ENCODE measurements at regions not wholly inside any gene's neighbourhood (a gene's known extent, or its start where the extent isn't known, plus 50 kb on each side); places are given as distances from the start of the nearest gene placed in this dataset.
A peak's percentile ranks its signal among the peaks of the same experiment; 100 is the strongest.

DNA sequence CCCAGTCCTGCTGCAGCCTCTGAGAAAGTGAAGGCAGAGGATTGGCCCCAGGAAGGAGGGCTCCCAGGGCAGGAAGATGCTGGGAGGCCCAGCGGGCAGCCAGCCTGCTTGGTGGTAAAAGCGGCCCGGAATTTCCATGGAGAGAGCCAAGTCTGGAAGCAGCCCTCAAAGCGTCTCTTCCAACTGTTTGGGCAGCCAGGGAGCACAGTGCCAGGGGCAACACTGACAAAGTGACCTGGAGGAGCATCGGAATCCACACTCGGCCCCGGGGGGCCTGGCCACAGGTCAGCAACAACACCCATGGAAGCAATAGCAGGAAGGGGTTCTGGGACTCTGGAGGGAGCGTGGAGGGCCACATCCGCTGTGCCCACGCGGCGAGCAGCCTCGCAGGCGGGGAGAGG lies 63.2 kb upstream of the FGFR2 start:
- DNase-seq (peak in 2 of 3 donors; percentile 15 to 59), ATAC-seq (peak; percentile 9 to 41)
- H3K27me3 ChIP-seq (ENCODE audit: control insufficient read depth, insufficient read depth) = no peaks in the 10 kb centered on the region
- H3K4me3 ChIP-seq (ENCODE audit: low read length) = no peak overlapping the region
- WGBS = 76% methylated on average over 14 of the region's 14 CpGs
- intact Hi-C loops (cut with DNase I) = no loop called here
- H3K9me3 ChIP-seq (ENCODE audit: control insufficient read depth, low read length) = no peaks in the 10 kb centered on the region
- no peak overlapping the region for H3K27ac ChIP-seq (ENCODE audit: low read length)
- peaks cover 6% of the 10 kb centered on the region for H3K4me1 ChIP-seq (ENCODE audit: control insufficient read depth, insufficient read depth, low read length)

DNA sequence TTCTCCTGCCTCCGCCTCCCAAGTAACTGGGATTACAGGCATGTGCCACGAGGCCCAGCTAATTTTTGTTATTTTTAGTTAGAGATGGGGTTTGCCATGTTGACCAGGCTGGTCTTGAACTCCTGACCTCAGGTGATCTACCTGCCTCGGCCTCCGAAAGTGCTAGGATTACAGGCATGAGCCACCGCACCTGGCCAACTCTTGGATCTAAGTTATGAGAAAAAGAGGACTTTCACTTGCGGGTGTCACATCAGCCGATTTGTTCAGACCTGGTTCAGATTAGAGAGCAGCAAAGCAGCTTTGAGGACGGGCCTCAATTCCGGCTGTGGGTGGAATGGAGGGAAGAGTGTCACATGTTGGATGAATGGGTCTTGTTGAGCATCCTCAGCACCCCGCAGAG lies 61.0 kb upstream of the FGFR2 start:
- intact Hi-C loops (cut with DNase I) = no loop called here
- ATAC-seq = no peak
- 88% methylated on average over 10 of the region's 10 CpGs for WGBS
- Histone ChIP-seq H3K9me3 (ENCODE audit: control insufficient read depth, low read length) (no peaks in the 10 kb centered on the region), H3K4me1 (ENCODE audit: control insufficient read depth, insufficient read depth, low read length) (peaks cover 3% of the 10 kb centered on the region), H3K27ac (ENCODE audit: low read length) (no peak overlapping the region), H3K27me3 (ENCODE audit: control insufficient read depth, insufficient read depth) (no peaks in the 10 kb centered on the region), H3K4me3 (ENCODE audit: low read length) (no peak overlapping the region)
- no peak for DNase-seq

DNA sequence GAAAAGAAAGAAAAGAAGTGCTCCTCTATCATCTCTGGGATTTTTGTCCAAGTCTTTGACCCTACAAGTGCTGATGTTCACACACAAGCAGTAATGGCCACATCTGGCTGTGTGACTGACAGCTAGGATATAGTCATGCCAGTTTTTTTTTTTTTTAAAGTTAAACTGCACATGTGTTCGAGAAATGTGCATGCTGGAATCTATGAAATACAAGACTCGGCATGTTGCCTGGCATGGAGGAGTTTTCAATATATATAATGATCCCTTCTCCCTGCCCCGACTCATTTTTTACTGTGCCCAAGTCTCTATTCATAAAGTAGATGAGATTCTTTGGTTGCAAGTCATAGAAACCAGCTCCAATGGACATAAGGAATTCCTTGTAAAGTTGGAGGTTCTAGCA lies 60.4 kb upstream of the FGFR2 start:
- H3K27ac ChIP-seq (ENCODE audit: low read length) = no peak overlapping the region
- H3K27me3 ChIP-seq (ENCODE audit: control insufficient read depth, insufficient read depth) = no peaks in the 10 kb centered on the region
- H3K4me1 ChIP-seq (ENCODE audit: control insufficient read depth, insufficient read depth, low read length) = peaks cover 3% of the 10 kb centered on the region
- no peak for DNase-seq
- WGBS = 87% methylated on average over 3 of the region's 3 CpGs
- no peak for ATAC-seq
- H3K4me3 ChIP-seq (ENCODE audit: low read length) = no peak overlapping the region
- intact Hi-C loops (cut with DNase I) = no loop called here
- H3K9me3 ChIP-seq (ENCODE audit: control insufficient read depth, low read length) = no peaks in the 10 kb centered on the region

DNA sequence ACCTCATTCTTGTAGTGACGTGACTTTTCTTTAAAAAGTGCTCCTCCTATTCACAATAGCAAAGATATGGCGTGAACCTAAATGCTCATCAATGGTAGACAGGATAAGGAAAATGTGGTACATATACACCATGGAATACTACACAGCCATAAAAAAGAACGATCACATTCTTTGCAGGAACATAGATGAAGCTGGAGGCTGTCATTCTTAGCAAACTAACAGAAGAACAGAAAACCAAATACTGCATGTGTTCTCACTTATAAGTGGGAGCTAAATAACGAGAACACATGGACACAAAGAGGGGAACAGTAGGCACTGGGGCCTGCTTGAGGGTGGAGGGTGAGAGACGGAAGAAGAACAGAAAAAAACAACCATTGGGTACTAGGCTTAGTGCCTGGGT lies 59.9 kb upstream of the FGFR2 start:
- 89% methylated on average over 5 of the region's 5 CpGs for WGBS
- Histone ChIP-seq H3K9me3 (ENCODE audit: control insufficient read depth, low read length) (no peaks in the 10 kb centered on the region), H3K27me3 (ENCODE audit: control insufficient read depth, insufficient read depth) (no peaks in the 10 kb centered on the region), H3K4me3 (ENCODE audit: low read length) (no peak overlapping the region), H3K27ac (ENCODE audit: low read length) (no peak overlapping the region), H3K4me1 (ENCODE audit: control insufficient read depth, insufficient read depth, low read length) (peaks cover under 1% of the 10 kb centered on the region)
- DNase-seq (no peak), ATAC-seq (no peak)
- intact Hi-C loops (cut with DNase I) = no loop called here

DNA sequence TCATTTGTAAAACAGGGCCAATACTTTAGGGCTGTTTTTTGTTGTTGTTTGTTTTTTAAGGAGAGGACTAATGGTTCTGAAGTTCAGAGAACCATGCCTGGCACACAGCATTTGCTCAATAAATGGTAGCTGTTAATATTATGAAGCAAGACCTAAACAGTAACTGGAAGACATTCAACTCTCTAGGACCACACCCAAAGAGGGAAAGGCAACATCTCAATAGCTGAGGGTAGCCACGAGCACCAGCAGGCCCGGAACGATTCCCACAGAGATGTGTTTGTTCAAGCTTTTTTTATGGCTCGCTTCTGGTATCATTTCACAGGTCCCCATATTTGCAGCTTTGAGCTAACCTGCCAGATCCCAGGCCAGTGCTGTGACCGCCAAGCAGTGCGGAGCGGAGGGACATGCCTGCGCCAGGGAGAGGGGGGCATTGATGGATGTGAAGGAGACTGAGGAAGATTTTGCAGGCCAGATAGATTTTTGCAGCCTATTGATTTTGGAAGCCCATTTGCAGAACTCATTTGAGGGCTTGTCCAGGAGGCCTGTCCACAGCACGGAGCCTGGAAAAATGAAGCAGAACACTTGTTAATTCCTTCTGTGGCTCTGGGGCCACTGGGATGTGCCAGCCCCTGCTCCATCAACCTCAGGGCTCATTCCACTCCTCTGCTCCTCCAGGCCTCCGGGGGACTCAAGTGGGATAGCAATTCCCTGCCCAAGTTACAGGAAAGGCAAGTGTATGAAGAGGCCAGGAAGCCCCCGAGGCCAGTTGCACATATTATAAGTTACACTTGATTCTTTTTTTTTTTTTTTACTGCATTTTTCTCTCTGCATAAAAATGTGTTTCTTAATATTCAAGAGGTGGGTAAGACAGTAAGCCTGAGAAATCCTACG lies 57.3 kb upstream of the FGFR2 start:
- Histone ChIP-seq H3K27me3 (ENCODE audit: control insufficient read depth, insufficient read depth) (no peaks in the 10 kb centered on the region), H3K4me1 (ENCODE audit: control insufficient read depth, insufficient read depth, low read length) (no peaks in the 10 kb centered on the region), H3K4me3 (ENCODE audit: low read length) (no peak overlapping the region), H3K9me3 (ENCODE audit: control insufficient read depth, low read length) (no peaks in the 10 kb centered on the region), H3K27ac (ENCODE audit: low read length) (no peak overlapping the region)
- DNase-seq (no peak), ATAC-seq (no peak)
- intact Hi-C loops (cut with DNase I) = no loop called here
- WGBS = 81% methylated on average over 12 of the region's 12 CpGs

DNA sequence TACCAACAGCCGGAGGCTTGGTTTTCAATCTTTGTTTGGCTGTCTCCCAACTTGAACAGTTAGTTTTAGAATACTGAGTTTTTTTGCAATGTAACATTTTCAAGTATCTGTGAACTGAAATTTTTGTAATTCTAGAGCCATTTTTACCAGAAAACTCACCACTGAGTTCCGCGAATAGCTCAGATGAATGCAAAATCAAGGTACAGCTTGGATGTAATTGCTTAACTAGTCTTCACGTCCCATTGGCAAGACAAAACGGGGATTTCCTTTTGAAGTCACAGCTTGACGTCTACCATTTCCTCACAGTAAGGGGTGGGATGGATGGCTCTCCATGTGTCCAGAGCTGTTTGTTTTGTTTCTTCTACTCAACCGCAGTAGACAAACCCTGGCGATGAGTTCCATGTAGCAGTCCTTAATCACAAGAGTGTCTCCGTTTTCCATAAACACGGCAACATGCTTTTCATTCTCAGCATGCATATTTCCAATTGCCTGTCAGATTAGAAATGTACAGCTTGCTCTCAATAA lies 55.8 kb upstream of the FGFR2 start:
- Histone ChIP-seq H3K27ac (ENCODE audit: low read length) (no peak overlapping the region), H3K4me3 (ENCODE audit: low read length) (no peak overlapping the region), H3K27me3 (ENCODE audit: control insufficient read depth, insufficient read depth) (no peaks in the 10 kb centered on the region), H3K9me3 (ENCODE audit: control insufficient read depth, low read length) (no peaks in the 10 kb centered on the region), H3K4me1 (ENCODE audit: control insufficient read depth, insufficient read depth, low read length) (no peaks in the 10 kb centered on the region)
- DNase-seq = no peak
- no peak for ATAC-seq
- intact Hi-C loops (cut with DNase I) = no loop called here
- 70% methylated on average over 10 of the region's 10 CpGs for WGBS

DNA sequence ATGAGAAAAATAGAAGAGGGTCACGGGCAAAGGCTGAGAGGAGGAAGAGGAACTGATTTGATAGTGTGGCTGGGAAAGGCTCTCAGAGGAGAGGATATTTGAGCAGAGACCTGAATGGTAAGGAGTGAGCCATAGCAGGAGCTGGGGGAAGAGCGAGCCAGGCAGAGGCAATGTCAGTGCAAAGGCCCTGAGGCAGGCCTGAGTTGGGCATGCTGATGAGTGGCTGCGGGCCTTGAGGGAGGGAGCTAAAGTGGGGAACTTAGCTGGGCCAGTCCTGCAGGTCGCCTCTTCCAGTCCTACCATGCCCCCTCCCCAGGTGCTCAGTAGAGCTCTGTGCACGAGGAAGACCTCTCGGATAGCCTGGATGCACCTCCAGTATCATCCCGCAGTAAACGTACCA lies 55.4 kb upstream of the FGFR2 start:
- WGBS = 91% methylated on average over 8 of the region's 8 CpGs

DNA sequence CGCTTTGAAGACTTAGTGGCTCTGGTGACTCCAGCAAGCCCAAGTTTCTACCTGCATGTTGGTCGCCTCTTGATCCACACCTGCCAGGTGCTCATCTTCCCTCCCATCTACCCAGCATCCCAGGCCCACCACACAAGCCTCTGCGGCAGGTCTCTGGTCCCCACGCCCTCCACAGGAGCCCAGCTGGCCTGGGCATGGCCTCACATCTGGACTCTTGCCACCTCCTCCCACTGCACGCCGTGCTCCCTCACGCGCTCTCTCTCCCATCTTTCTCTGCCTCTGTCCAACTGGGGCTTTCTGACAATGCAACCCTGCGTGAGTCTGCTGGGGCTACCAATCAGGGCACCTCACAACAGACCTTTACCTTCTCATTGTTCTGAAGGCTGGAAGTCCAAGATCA lies 50.2 kb upstream of the FGFR2 start:
- intact Hi-C loops (cut with DNase I) = no loop called here
- Histone ChIP-seq H3K27ac (ENCODE audit: low read length) (no peak overlapping the region), H3K9me3 (ENCODE audit: control insufficient read depth, low read length) (no peaks in the 10 kb centered on the region), H3K4me1 (ENCODE audit: control insufficient read depth, insufficient read depth, low read length) (no peaks in the 10 kb centered on the region), H3K4me3 (ENCODE audit: low read length) (no peak overlapping the region), H3K27me3 (ENCODE audit: control insufficient read depth, insufficient read depth) (no peaks in the 10 kb centered on the region)
- WGBS = 82% methylated on average over 9 of the region's 9 CpGs
- no peak for ATAC-seq
- no peak for DNase-seq

More for the DNA sequence above, 55.4 kb upstream of the FGFR2 start:
- ATAC-seq (no peak), DNase-seq (no peak)
- Histone ChIP-seq H3K27ac (ENCODE audit: low read length) (no peak overlapping the region), H3K4me3 (ENCODE audit: low read length) (no peak overlapping the region), H3K9me3 (ENCODE audit: control insufficient read depth, low read length) (no peaks in the 10 kb centered on the region), H3K4me1 (ENCODE audit: control insufficient read depth, insufficient read depth, low read length) (no peaks in the 10 kb centered on the region), H3K27me3 (ENCODE audit: control insufficient read depth, insufficient read depth) (no peaks in the 10 kb centered on the region)
- intact Hi-C loops (cut with DNase I) = no loop called here

DNA sequence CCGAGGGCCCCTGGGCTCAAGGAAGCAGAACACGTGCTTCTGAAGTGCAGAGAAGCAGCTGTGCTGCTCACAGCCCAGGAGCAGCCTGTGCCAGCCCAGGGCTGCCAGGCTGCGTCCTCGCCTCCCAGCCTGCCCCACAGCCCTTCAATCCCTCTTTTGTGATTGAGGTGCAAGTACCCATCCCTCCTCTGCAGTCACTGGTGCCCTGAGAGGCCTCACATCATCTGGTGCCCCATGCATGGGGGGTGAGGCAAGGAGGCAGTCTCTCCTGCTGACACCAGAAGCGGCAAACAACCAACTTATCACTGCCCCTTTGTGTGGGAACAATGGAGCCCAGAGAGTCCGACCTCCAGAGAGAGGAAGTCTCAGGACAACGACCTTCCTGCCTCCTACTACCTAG lies 49.8 kb upstream of the FGFR2 start:
- no peak for ATAC-seq
- no peak for DNase-seq

More for the DNA sequence above, 49.8 kb upstream of the FGFR2 start:
- H3K27ac ChIP-seq (ENCODE audit: low read length) = no peak overlapping the region
- H3K9me3 ChIP-seq (ENCODE audit: control insufficient read depth, low read length) = no peaks in the 10 kb centered on the region
- H3K4me3 ChIP-seq (ENCODE audit: low read length) = no peak overlapping the region
- WGBS = 56% methylated on average over 7 of the region's 7 CpGs
- no peaks in the 10 kb centered on the region for H3K27me3 ChIP-seq (ENCODE audit: control insufficient read depth, insufficient read depth)
- no peaks in the 10 kb centered on the region for H3K4me1 ChIP-seq (ENCODE audit: control insufficient read depth, insufficient read depth, low read length)
- intact Hi-C loops (cut with DNase I) = no loop called here

All from right cardiac atrium (tissue), 5 donors.